ENCODE measurements at regions not wholly inside any gene's neighbourhood (a gene's known extent, or its start where the extent isn't known, plus 50 kb on each side); places are given as distances from the start of the nearest gene placed in this dataset.

DNA sequence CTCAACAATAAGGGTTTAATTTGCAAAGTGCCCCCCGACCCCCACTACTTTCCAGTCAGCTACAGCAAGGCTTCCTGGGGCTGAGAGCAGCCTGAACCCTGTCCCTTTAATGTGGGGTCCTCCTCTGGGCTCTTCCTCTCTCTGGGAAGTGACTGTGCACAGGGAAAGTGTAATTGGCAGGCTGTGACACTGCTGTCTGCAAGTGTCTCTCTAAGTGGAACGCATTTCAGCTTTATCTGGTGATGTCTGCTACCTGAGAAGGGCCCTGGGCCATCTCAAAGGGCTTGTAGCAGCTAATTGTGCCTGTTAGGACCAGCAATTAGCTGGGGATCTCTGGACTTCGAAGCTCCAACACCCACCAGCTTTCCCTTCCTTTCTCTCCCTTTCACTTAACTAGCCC, 406.6 kb downstream of the TSHZ3 start:
- Histone ChIP-seq H3K79me2 (ENCODE audit: insufficient read depth, low read depth, low read length) (no peaks in the 10 kb centered on the region), H3K9me3 (ENCODE audit: low read length) (no peaks in the 10 kb centered on the region), H3K27ac (ENCODE audit: low read depth, low read length, poor library complexity, severe bottlenecking) (no peak overlapping the region), H4K20me1 (ENCODE audit: insufficient read depth, low read length) (no peaks in the 10 kb centered on the region), H2AFZ (ENCODE audit: low read length) (no peak overlapping the region), H3K4me1 (ENCODE audit: insufficient read depth, low read length, poor library complexity, severe bottlenecking) (no peaks in the 10 kb centered on the region), H3K9me2 (ENCODE audit: insufficient read depth, low read length) (no peaks in the 10 kb centered on the region), H3K4me3 (ENCODE audit: low read depth, low read length, poor library complexity, severe bottlenecking) (no peak overlapping the region), H3K36me3 (ENCODE audit: insufficient read depth, low read length) (no peaks in the 10 kb centered on the region), H3K4me2 (ENCODE audit: low read length) (no peak overlapping the region)
- TF ChIP-seq, protein P1, sequence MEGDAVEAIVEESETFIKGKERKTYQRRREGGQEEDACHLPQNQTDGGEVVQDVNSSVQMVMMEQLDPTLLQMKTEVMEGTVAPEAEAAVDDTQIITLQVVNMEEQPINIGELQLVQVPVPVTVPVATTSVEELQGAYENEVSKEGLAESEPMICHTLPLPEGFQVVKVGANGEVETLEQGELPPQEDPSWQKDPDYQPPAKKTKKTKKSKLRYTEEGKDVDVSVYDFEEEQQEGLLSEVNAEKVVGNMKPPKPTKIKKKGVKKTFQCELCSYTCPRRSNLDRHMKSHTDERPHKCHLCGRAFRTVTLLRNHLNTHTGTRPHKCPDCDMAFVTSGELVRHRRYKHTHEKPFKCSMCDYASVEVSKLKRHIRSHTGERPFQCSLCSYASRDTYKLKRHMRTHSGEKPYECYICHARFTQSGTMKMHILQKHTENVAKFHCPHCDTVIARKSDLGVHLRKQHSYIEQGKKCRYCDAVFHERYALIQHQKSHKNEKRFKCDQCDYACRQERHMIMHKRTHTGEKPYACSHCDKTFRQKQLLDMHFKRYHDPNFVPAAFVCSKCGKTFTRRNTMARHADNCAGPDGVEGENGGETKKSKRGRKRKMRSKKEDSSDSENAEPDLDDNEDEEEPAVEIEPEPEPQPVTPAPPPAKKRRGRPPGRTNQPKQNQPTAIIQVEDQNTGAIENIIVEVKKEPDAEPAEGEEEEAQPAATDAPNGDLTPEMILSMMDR (conservative IDR thresholded peaks at IDR 0.05; ENCODE audit: low read length): no peak
- no peak for TF ChIP-seq EZH2phosphoT487 (IDR thresholded peaks at IDR 0.05; ENCODE audit: borderline replicate concordance, low read depth, low read length)
- DNase-seq (ENCODE audit: low spot score): no peak
- BruUV-seq (replicated peaks): no TSS peak
- intact Hi-C loops (cut with micrococcal nuclease; ENCODE audit: unreplicated experiment): no loop called here
- POLR2A ChIA-PET: interaction anchor here (1.8 kb wide), 1 partner anchor 11 kb away, joined by 7 read pairs; no protein-coding TSS in a partner anchor
- CTCF ChIA-PET (ENCODE audit: unreplicated experiment): no interaction called here

DNA sequence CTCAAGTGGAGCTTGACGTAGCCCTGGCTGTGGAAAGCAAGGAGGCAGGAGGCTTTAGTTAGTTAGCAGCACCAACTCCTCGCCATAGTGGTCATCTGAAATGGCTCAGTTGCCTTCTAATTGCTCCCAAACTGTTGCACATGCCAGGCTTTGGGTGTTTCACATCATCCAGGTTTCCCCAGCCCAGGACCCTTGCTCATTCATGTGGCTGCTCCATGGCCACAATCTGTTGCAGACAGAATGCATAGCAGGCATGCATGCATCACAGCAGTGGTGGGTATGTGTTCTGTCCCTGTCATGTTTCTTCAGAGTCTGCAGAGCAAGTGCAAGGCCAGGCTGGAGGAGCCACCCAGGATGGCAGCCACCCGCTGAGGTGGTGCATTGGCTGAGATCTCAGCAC, 407.6 kb downstream of the TSHZ3 start:
- CTCF ChIA-PET (ENCODE audit: unreplicated experiment): no interaction called here
- Histone ChIP-seq H3K79me2 (ENCODE audit: insufficient read depth, low read depth, low read length) (no peaks in the 10 kb centered on the region), H3K4me1 (ENCODE audit: insufficient read depth, low read length, poor library complexity, severe bottlenecking) (no peaks in the 10 kb centered on the region), H3K36me3 (ENCODE audit: insufficient read depth, low read length) (no peaks in the 10 kb centered on the region), H4K20me1 (ENCODE audit: insufficient read depth, low read length) (no peaks in the 10 kb centered on the region), H3K9me2 (ENCODE audit: insufficient read depth, low read length) (no peaks in the 10 kb centered on the region), H3K4me3 (ENCODE audit: low read depth, low read length, poor library complexity, severe bottlenecking) (no peak overlapping the region), H3K27ac (ENCODE audit: low read depth, low read length, poor library complexity, severe bottlenecking) (no peak overlapping the region), H3K4me2 (ENCODE audit: low read length) (no peak overlapping the region), H3K9me3 (ENCODE audit: low read length) (no peaks in the 10 kb centered on the region), H2AFZ (ENCODE audit: low read length) (no peak overlapping the region)
- POLR2A ChIA-PET: no interaction called here
- TF ChIP-seq, protein P1 (conservative IDR thresholded peaks at IDR 0.05; ENCODE audit: low read length): no peak
- intact Hi-C loops (cut with micrococcal nuclease; ENCODE audit: unreplicated experiment): no loop called here
- no TSS peak for BruUV-seq (replicated peaks)
- DNase-seq (ENCODE audit: low spot score): no peak

DNA sequence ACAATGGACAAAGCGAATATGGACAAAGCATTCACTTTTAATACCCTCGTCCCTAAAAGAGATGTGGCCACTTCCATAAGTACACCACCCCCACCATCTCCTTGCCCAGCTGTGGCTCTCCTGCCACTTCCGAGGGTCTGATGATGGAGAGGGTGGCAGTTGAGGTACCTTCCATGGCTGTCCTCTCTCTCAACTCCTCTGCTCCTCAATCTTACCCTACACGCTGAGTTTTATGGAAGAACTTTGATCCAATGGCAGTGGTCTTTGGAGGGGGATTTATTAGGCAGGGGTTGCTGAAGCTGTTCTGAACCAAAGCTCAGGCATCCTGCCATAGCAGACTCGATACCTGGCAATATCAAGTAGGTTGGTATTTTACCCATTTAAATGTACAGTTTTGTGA, 413.0 kb downstream of the TSHZ3 start:
- H3K9me3 ChIP-seq (ENCODE audit: low read length): no peaks in the 10 kb centered on the region
- POLR2A ChIA-PET: no interaction called here

More for the DNA sequence above, 413.0 kb downstream of the TSHZ3 start:
- no peak overlapping the region for H3K27ac ChIP-seq (ENCODE audit: low read depth, low read length, poor library complexity, severe bottlenecking)
- no peak for DNase-seq (ENCODE audit: low spot score)
- no TSS peak for BruUV-seq (replicated peaks)
- H3K36me3 ChIP-seq (ENCODE audit: insufficient read depth, low read length): no peaks in the 10 kb centered on the region
- TF ChIP-seq, protein P1 (conservative IDR thresholded peaks at IDR 0.05; ENCODE audit: low read length): no peak
- TF ChIP-seq EZH2phosphoT487 (IDR thresholded peaks at IDR 0.05; ENCODE audit: borderline replicate concordance, low read depth, low read length): no peak
- H3K4me3 ChIP-seq (ENCODE audit: low read depth, low read length, poor library complexity, severe bottlenecking): no peak overlapping the region
- CTCF ChIA-PET (ENCODE audit: unreplicated experiment): no interaction called here
- no peaks in the 10 kb centered on the region for H3K79me2 ChIP-seq (ENCODE audit: insufficient read depth, low read depth, low read length)
- H3K4me2 ChIP-seq (ENCODE audit: low read length): no peak overlapping the region
- no peaks in the 10 kb centered on the region for H3K9me2 ChIP-seq (ENCODE audit: insufficient read depth, low read length)
- H3K4me1 ChIP-seq (ENCODE audit: insufficient read depth, low read length, poor library complexity, severe bottlenecking): no peaks in the 10 kb centered on the region
- no peaks in the 10 kb centered on the region for H4K20me1 ChIP-seq (ENCODE audit: insufficient read depth, low read length)
- H2AFZ ChIP-seq (ENCODE audit: low read length): no peak overlapping the region
- intact Hi-C loops (cut with micrococcal nuclease; ENCODE audit: unreplicated experiment): no loop called here
